Neural cell (in vitro differentiated cells): ENCODE measurements at regions not wholly inside any gene's neighbourhood (a gene's known extent, or its start where the extent isn't known, plus 50 kb on each side); places are given as distances from the start of the nearest gene placed in this dataset.

ENCODE experiments used
- H2AFZ ChIP-seq: fragments of 200-600, 300-800 bp; sonication (generic), shearing (Covaris generic); 2 replicates; pipeline ENCODE4 v1.6.0; 2014; ENCODE audit warnings: low read depth, mild to moderate bottlenecking, antibody characterized with exemption, low read length, moderate library complexity
- H3F3A ChIP-seq: fragments of 200-600 bp; shearing (Covaris generic); 2 replicates; pipeline ENCODE4 v1.6.1; 2016; ENCODE audit warnings: mild to moderate bottlenecking, moderate library complexity, mixed read lengths, antibody characterized with exemption, low read length; ENCODE audit not compliant: insufficient read depth, poor library complexity, severe bottlenecking
- H3K27ac ChIP-seq: fragments of 200-600, 300-800 bp; sonication (generic), shearing (Covaris generic); 2 replicates; pipeline ENCODE4 v1.5.1; 2014; ENCODE audit warnings: mild to moderate bottlenecking, low read length, moderate library complexity
- H3K27me3 ChIP-seq: fragments of 300-800, 200-600 bp; sonication (generic), shearing (Covaris generic); 2 replicates; pipeline ENCODE4 v1.6.0; 2014; ENCODE audit warnings: mild to moderate bottlenecking, low read depth, low read length, moderate library complexity; ENCODE audit not compliant: insufficient read depth
- H3K36me3 ChIP-seq: fragments of 300-800, 200-600 bp; sonication (generic), shearing (Covaris generic); 2 replicates; pipeline ENCODE4 v1.5.1; 2014; ENCODE audit warnings: mild to moderate bottlenecking, antibody characterized with exemption, low read length, moderate library complexity; ENCODE audit not compliant: insufficient read depth
- H3K4me2 ChIP-seq: fragments of 300-800, 200-600 bp; sonication (generic), shearing (Covaris generic); 2 replicates; pipeline ENCODE4 v1.6.0; 2014; ENCODE audit warnings: mild to moderate bottlenecking, low read length
- H3K4me3 ChIP-seq: fragments of 300-800, 200-600 bp; sonication (generic), shearing (Covaris generic); 2 replicates; pipeline ENCODE4 v1.5.1; 2014; ENCODE audit warnings: mild to moderate bottlenecking, low read length, moderate library complexity
- H3K79me2 ChIP-seq: fragments of 200-600 bp; shearing (Covaris generic); replicated peaks from 2 replicates; pipeline ENCODE4 v1.6.0; 2014; ENCODE audit warnings: mild to moderate bottlenecking, low read length, moderate library complexity; ENCODE audit not compliant: insufficient read depth
- H3K9ac ChIP-seq: fragments of 300-800, 200-600 bp; sonication (generic), shearing (Covaris generic); 2 replicates; pipeline ENCODE4 v1.6.1; 2016; ENCODE audit warnings: mild to moderate bottlenecking, low read length, mixed read lengths
- H3K9me2 ChIP-seq: fragments of 200-600 bp; shearing (Covaris generic); 2 replicates; pipeline ENCODE4 v1.6.1; 2016; ENCODE audit warnings: mild to moderate bottlenecking, low read length, mixed read lengths; ENCODE audit not compliant: insufficient read depth
- H3K9me3 ChIP-seq: fragments of 200-600, 300-800 bp; sonication (generic), shearing (Covaris generic); 2 replicates; pipeline ENCODE4 v1.6.1; 2016; ENCODE audit warnings: mild to moderate bottlenecking, mixed run types, low read length, moderate library complexity, mixed read lengths
- H4K20me1 ChIP-seq: fragments of 200-600 bp; shearing (Covaris generic); 2 replicates; pipeline ENCODE4 v1.6.1; 2016; ENCODE audit warnings: mild to moderate bottlenecking, mixed run types; ENCODE audit not compliant: insufficient read depth
- CTCF ChIP-seq: fragments of 450-650 bp; IDR thresholded peaks from 2 replicates; pipeline ENCODE4 v1.5.1; 2014; ENCODE audit warnings: antibody characterized with exemption, mild to moderate bottlenecking, moderate library complexity; ENCODE audit not compliant: poor library complexity, severe bottlenecking
- EP300 ChIP-seq: fragments of 450-650 bp; conservative IDR thresholded peaks from 2 replicates; pipeline ENCODE4 v1.6.1; 2014; ENCODE audit warnings: antibody characterized with exemption, mild to moderate bottlenecking, moderate library complexity; ENCODE audit not compliant: poor library complexity, severe bottlenecking
- EZH2 ChIP-seq: fragments of 200-600, 300-800 bp; shearing (Covaris generic), sonication (generic); IDR thresholded peaks from 2 replicates; pipeline ENCODE4 v1.6.1; 2014; ENCODE audit warnings: antibody characterized with exemption, low read length, borderline replicate concordance, mild to moderate bottlenecking; ENCODE audit not compliant: insufficient read depth, poor library complexity, severe bottlenecking
- MXI1 ChIP-seq: fragments of 450-650 bp; conservative IDR thresholded peaks from 2 replicates; pipeline ENCODE4 v1.6.1; 2014; ENCODE audit warnings: antibody characterized with exemption, mild to moderate bottlenecking; ENCODE audit not compliant: poor library complexity, severe bottlenecking
- POLR2AphosphoS5 ChIP-seq: IDR thresholded peaks from 2 replicates; pipeline ENCODE4 v1.6.1; 2012
- RAD21 ChIP-seq: fragments of 450-650 bp; conservative IDR thresholded peaks from 2 replicates; pipeline ENCODE4 v1.6.1; 2014; ENCODE audit warnings: antibody characterized with exemption, mild to moderate bottlenecking, moderate library complexity
- REST ChIP-seq: IDR thresholded peaks from 2 replicates; pipeline ENCODE4 v1.6.1; 2012; ENCODE audit warnings: borderline replicate concordance
- SMC3 ChIP-seq: fragments of 450-650 bp; conservative IDR thresholded peaks from 2 replicates; pipeline ENCODE4 v1.6.1; 2014; ENCODE audit warnings: antibody characterized with exemption, mild to moderate bottlenecking, moderate library complexity; ENCODE audit not compliant: poor library complexity
- TAF1 ChIP-seq: IDR thresholded peaks from 2 replicates; pipeline ENCODE4 v1.6.1; 2012; ENCODE audit warnings: low read depth

DNA sequence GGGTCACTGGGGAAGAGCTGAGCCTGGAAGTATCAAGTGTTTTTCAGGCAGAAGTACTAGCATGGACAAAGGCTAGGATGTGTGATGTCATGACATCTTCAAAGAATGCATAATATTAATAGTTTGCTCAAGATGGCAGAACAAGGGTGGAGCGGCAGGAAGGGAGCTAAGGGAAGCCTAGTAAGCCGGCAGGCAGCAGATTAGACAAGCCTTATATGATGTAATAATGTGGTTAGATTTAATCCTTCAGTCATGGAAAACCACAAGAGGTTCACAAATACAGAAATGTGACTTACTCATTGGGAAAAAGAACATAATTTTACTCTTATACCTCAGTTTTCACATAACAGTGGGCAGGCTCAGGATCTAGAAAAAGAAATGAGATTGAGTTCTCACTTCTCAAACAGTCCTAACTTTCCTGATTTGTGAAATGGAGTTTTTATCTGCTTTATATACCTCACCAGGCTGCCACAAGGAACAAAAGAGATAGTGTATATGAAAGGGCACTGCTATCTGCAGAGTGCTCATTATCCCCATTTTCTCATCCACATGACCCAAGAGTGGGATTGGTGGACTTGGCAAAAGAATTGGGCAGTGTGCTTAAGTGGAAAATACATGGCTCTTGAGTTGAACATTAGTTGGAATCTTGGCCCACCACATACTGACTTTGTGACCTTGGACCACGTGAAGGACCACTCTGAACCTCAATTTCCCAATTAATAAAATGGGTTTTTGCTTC lies 89.1 kb upstream of the LHCGR start:
- no peak overlapping the region for H3K27ac ChIP-seq
- no peaks in the 10 kb centered on the region for H3K36me3 ChIP-seq
- no peaks in the 10 kb centered on the region for H3K79me2 ChIP-seq
- TF ChIP-seq POLR2AphosphoS5: no peak
- no peak for TF ChIP-seq TAF1
- TF ChIP-seq SMC3: no peak
- TF ChIP-seq EZH2: no peak
- no peak for TF ChIP-seq RAD21
- TF ChIP-seq REST: no peak
- TF ChIP-seq CTCF: no peak
- TF ChIP-seq MXI1: no peak
- no peak for TF ChIP-seq EP300
- H3K4me2 ChIP-seq: no peak overlapping the region
- no peaks in the 10 kb centered on the region for H4K20me1 ChIP-seq
- no peak overlapping the region for H2AFZ ChIP-seq
- no peak overlapping the region for H3K4me3 ChIP-seq
- no peak overlapping the region for H3K9ac ChIP-seq
- no peaks in the 10 kb centered on the region for H3F3A ChIP-seq
- H3K9me3 ChIP-seq: no peaks in the 10 kb centered on the region
- no peaks in the 10 kb centered on the region for H3K27me3 ChIP-seq
- no peaks in the 10 kb centered on the region for H3K9me2 ChIP-seq

- Histone ChIP-seq H3K4me2 (no peak overlapping the region), H3K27ac (no peak overlapping the region), H3K79me2 (no peaks in the 10 kb centered on the region), H3K9ac (no peak overlapping the region), H3K9me3 (no peaks in the 10 kb centered on the region), H3K27me3 (no peaks in the 10 kb centered on the region), H4K20me1 (no peaks in the 10 kb centered on the region), H3K9me2 (no peaks in the 10 kb centered on the region), H2AFZ (no peak overlapping the region), H3K36me3 (no peaks in the 10 kb centered on the region), H3F3A (no peaks in the 10 kb centered on the region), H3K4me3 (no peak overlapping the region)
- TF ChIP-seq TAF1 (no peak), REST (no peak), RAD21 (no peak), CTCF (no peak), SMC3 (no peak), EP300 (no peak), EZH2 (no peak), POLR2AphosphoS5 (no peak), MXI1 (no peak)
Measured at GRCh38 chr2:48841126-48841525, 85.6 kb upstream of the LHCGR start.
